WTC11 (cell line): ENCODE measurements at regions not wholly inside any gene's neighbourhood (a gene's known extent, or its start where the extent isn't known, plus 50 kb on each side); places are given as distances from the start of the nearest gene placed in this dataset.

Source experiments
- ATAC-seq: fragments of 200-7000 bp; cut with Tn5 transposase; 2 replicates; pipeline ENCODE4 v1.10.0; 2021; ENCODE audit warnings: mild to moderate bottlenecking, moderate library complexity
- CTCF ChIA-PET: fragments of 300-600 bp; sonication (Branson Sonifier 250); formaldehyde crosslinking; loops from one replicate; lab custom pipeline; 2021; ENCODE audit warnings: antibody characterized with exemption; lab: Charles Lee
- POLR2A ChIA-PET: fragments of 350-600 bp; sonication (Branson Sonifier 250); formaldehyde crosslinking; loops from one replicate; lab custom pipeline; 2021; ENCODE audit warnings: antibody characterized with exemption; lab: Charles Lee
- DNase-seq: peaks from one replicate; pipeline ENCODE4 v3.0.0; 2021; ENCODE audit warnings: low spot score
- H3K27ac Mint-ChIP-seq: 2 replicates; pipeline ENCODE4 v1.8.0; 2021; ENCODE audit warnings: mixed read lengths
- H3K27me3 Mint-ChIP-seq: 2 replicates; pipeline ENCODE4 v1.8.0; 2021; ENCODE audit warnings: low read depth, mild to moderate bottlenecking, moderate library complexity, mixed read lengths
- H3K36me3 Mint-ChIP-seq: 2 replicates; pipeline ENCODE4 v1.8.0; 2021; ENCODE audit warnings: mixed read lengths
- H3K4me1 Mint-ChIP-seq: 2 replicates; pipeline ENCODE4 v1.8.0; 2022; ENCODE audit warnings: mixed read lengths
- H3K4me3 Mint-ChIP-seq: 2 replicates; pipeline ENCODE4 v1.8.0; 2021; ENCODE audit warnings: mild to moderate bottlenecking, moderate library complexity, mixed read lengths
- H3K9me3 Mint-ChIP-seq: 2 replicates; pipeline ENCODE4 v1.8.0; 2021; ENCODE audit warnings: mixed read lengths
- ATF6 ChIP-seq: sonication (generic); formaldehyde crosslinking; IDR thresholded peaks from 2 replicates; pipeline ENCODE4 v1.8.1; 2023; ENCODE audit warnings: mild to moderate bottlenecking, missing genetic modification reagents
- CREB1 ChIP-seq: sonication (generic); formaldehyde crosslinking; IDR thresholded peaks from 2 replicates; pipeline ENCODE4 v1.8.0; 2023; ENCODE audit warnings: mild to moderate bottlenecking, missing genetic modification reagents
- CREM ChIP-seq: sonication (generic); formaldehyde crosslinking; IDR thresholded peaks from 2 replicates; pipeline ENCODE4 v1.8.1; 2022; ENCODE audit warnings: mild to moderate bottlenecking, missing genetic modification reagents, moderate library complexity
- ESRRA ChIP-seq: sonication (generic); formaldehyde crosslinking; IDR thresholded peaks from 2 replicates; pipeline ENCODE4 v1.8.1; 2022; ENCODE audit warnings: mild to moderate bottlenecking, missing genetic modification reagents, borderline replicate concordance
- FOXP1 ChIP-seq: sonication (generic); formaldehyde crosslinking; IDR thresholded peaks from 2 replicates; pipeline ENCODE4 v1.8.0; 2022; ENCODE audit warnings: missing genetic modification reagents, mild to moderate bottlenecking, moderate library complexity, borderline replicate concordance
- HMGA2 ChIP-seq: fragments of 250-450 bp; sonication (Bioruptor Pico); IDR thresholded peaks from 2 replicates; pipeline ENCODE4 v1.4.0; 2021; ENCODE audit warnings: mild to moderate bottlenecking, moderate library complexity
- KAT7 ChIP-seq: sonication (generic); formaldehyde crosslinking; IDR thresholded peaks from 2 replicates; pipeline ENCODE4 v1.8.1; 2023; ENCODE audit warnings: missing genetic modification reagents, mild to moderate bottlenecking, borderline replicate concordance
- RELA ChIP-seq: sonication (generic); formaldehyde crosslinking; IDR thresholded peaks from 2 replicates; pipeline ENCODE4 v1.8.1; 2022; ENCODE audit warnings: missing genetic modification reagents, mild to moderate bottlenecking, borderline replicate concordance
- SMAD3 ChIP-seq: sonication (generic); formaldehyde crosslinking; IDR thresholded peaks from 2 replicates; pipeline ENCODE4 v1.8.0; 2022; ENCODE audit warnings: missing genetic modification reagents, mild to moderate bottlenecking, borderline replicate concordance
- SMAD4 ChIP-seq: sonication (generic); formaldehyde crosslinking; IDR thresholded peaks from 2 replicates; pipeline ENCODE4 v1.8.0; 2022; ENCODE audit warnings: mild to moderate bottlenecking, missing genetic modification reagents
- SP1 ChIP-seq: sonication (generic); formaldehyde crosslinking; conservative IDR thresholded peaks from 2 replicates; pipeline ENCODE4 v1.8.1; 2022; ENCODE audit warnings: missing genetic modification reagents
- STAT6 ChIP-seq: sonication (generic); formaldehyde crosslinking; conservative IDR thresholded peaks from 2 replicates; pipeline ENCODE4 v1.8.1; 2023; ENCODE audit warnings: mild to moderate bottlenecking, low read depth, missing genetic modification reagents, moderate library complexity
- TP53 ChIP-seq: sonication (generic); formaldehyde crosslinking; IDR thresholded peaks from 2 replicates; pipeline ENCODE4 v1.8.1; 2023; ENCODE audit warnings: mild to moderate bottlenecking, missing genetic modification reagents
- USF1 ChIP-seq: sonication (generic); formaldehyde crosslinking; IDR thresholded peaks from 2 replicates; pipeline ENCODE4 v1.8.0; 2022; ENCODE audit warnings: mild to moderate bottlenecking, missing genetic modification reagents
- ZNF263 ChIP-seq: sonication (generic); formaldehyde crosslinking; IDR thresholded peaks from 2 replicates; pipeline ENCODE4 v1.8.1; 2022; ENCODE audit warnings: low read depth, mild to moderate bottlenecking, moderate library complexity, missing genetic modification reagents
- ZNF425 ChIP-seq: fragments of 250-450 bp; sonication (Bioruptor Pico); conservative IDR thresholded peaks from 2 replicates; pipeline ENCODE4 v1.9.0; 2021; ENCODE audit warnings: mild to moderate bottlenecking
- TF ChIP-seq, protein P1 (sequence below): sonication (generic); formaldehyde crosslinking; IDR thresholded peaks from 2 replicates; pipeline ENCODE4 v1.8.1; 2023; ENCODE audit warnings: mild to moderate bottlenecking, missing genetic modification reagents, borderline replicate concordance
- TF ChIP-seq, protein P2 (sequence below): sonication (generic); formaldehyde crosslinking; conservative IDR thresholded peaks from 2 replicates; pipeline ENCODE4 v1.8.1; 2022; ENCODE audit warnings: mild to moderate bottlenecking, missing genetic modification reagents
- TF ChIP-seq, protein P3 (sequence below): sonication (generic); formaldehyde crosslinking; IDR thresholded peaks from 2 replicates; pipeline ENCODE4 v1.8.0; 2022; ENCODE audit warnings: mild to moderate bottlenecking, missing genetic modification reagents

- CTCF ChIA-PET = interaction anchor here (1.1 kb wide), 1 partner anchor 80 kb away, joined by 3 read pairs; no protein-coding TSS in a partner anchor
- H3K4me1 Mint-ChIP-seq = peaks cover 42% of the 10 kb centered on the region
- DNase-seq = no peak
- POLR2A ChIA-PET = no interaction called here
- H3K27ac Mint-ChIP-seq = peak overlapping the region; percentile 42; the same call in 1 of the 2 replicates
- H3K4me3 Mint-ChIP-seq = no peak overlapping the region
- TF ChIP-seq, protein P1, sequence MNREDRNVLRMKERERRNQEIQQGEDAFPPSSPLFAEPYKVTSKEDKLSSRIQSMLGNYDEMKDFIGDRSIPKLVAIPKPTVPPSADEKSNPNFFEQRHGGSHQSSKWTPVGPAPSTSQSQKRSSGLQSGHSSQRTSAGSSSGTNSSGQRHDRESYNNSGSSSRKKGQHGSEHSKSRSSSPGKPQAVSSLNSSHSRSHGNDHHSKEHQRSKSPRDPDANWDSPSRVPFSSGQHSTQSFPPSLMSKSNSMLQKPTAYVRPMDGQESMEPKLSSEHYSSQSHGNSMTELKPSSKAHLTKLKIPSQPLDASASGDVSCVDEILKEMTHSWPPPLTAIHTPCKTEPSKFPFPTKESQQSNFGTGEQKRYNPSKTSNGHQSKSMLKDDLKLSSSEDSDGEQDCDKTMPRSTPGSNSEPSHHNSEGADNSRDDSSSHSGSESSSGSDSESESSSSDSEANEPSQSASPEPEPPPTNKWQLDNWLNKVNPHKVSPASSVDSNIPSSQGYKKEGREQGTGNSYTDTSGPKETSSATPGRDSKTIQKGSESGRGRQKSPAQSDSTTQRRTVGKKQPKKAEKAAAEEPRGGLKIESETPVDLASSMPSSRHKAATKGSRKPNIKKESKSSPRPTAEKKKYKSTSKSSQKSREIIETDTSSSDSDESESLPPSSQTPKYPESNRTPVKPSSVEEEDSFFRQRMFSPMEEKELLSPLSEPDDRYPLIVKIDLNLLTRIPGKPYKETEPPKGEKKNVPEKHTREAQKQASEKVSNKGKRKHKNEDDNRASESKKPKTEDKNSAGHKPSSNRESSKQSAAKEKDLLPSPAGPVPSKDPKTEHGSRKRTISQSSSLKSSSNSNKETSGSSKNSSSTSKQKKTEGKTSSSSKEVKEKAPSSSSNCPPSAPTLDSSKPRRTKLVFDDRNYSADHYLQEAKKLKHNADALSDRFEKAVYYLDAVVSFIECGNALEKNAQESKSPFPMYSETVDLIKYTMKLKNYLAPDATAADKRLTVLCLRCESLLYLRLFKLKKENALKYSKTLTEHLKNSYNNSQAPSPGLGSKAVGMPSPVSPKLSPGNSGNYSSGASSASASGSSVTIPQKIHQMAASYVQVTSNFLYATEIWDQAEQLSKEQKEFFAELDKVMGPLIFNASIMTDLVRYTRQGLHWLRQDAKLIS (CRISPR knock-in tag) = no peak
- TF ChIP-seq RELA (CRISPR knock-in tag) = no peak
- no peak for TF ChIP-seq KAT7
- TF ChIP-seq STAT6 = no peak
- no peak for TF ChIP-seq SP1
- no peak for TF ChIP-seq SMAD3 (CRISPR knock-in tag)
- TF ChIP-seq USF1 (CRISPR knock-in tag) = no peak
- TF ChIP-seq SMAD4 (CRISPR knock-in tag) = no peak
- TF ChIP-seq ZNF425 (CRISPR knock-in tag) = no peak
- no peak for TF ChIP-seq HMGA2 (CRISPR knock-in tag)
- no peak for TF ChIP-seq ESRRA (CRISPR knock-in tag)
- TF ChIP-seq CREM (CRISPR knock-in tag) = no peak
- no peak for TF ChIP-seq CREB1 (CRISPR knock-in tag)
- TF ChIP-seq, protein P2, sequence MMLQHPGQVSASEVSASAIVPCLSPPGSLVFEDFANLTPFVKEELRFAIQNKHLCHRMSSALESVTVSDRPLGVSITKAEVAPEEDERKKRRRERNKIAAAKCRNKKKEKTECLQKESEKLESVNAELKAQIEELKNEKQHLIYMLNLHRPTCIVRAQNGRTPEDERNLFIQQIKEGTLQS (CRISPR knock-in tag) = no peak
- TF ChIP-seq FOXP1 (CRISPR knock-in tag) = no peak
- TF ChIP-seq ATF6 (CRISPR knock-in tag) = no peak
- no peak for TF ChIP-seq ZNF263
- TF ChIP-seq TP53 (CRISPR knock-in tag) = no peak
- TF ChIP-seq, protein P3, sequence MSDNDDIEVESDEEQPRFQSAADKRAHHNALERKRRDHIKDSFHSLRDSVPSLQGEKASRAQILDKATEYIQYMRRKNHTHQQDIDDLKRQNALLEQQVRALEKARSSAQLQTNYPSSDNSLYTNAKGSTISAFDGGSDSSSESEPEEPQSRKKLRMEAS (CRISPR knock-in tag) = no peak
- 0 out of 2 replicates have a peak, but pooled peaks cover 3% of the 10 kb centered on the region for H3K9me3 Mint-ChIP-seq
- no peaks in the 10 kb centered on the region for H3K36me3 Mint-ChIP-seq
- H3K27me3 Mint-ChIP-seq = no peaks in the 10 kb centered on the region
- ATAC-seq = no peak
Measured at GRCh38 chrX:39650768-39651347, 446.9 kb downstream of the BCOR start.
